ENCODE measurements at regions not wholly inside any gene's neighbourhood (a gene's known extent, or its start where the extent isn't known, plus 50 kb on each side); places are given as distances from the start of the nearest gene placed in this dataset.

GRCh38 chr3:106245400-106245799 lies 376.6 kb upstream of the CBLB start:
- TF ChIP-seq CTCF (IDR thresholded peaks at IDR 0.05): no peak
- Histone ChIP-seq H3K9me3 (no peaks in the 10 kb centered on the region), H3K27ac (no peak overlapping the region), H3K36me3 (ENCODE audit: insufficient read depth in 1 of 2, low read depth in 1 of 2) (no peaks in the 10 kb centered on the region), H3K4me1 (no peaks in the 10 kb centered on the region), H3K27me3 (ENCODE audit: insufficient read depth in 3 of 3, low read length in 2 of 3) (no peaks in the 10 kb centered on the region), H3K4me3 (no peak overlapping the region)
- DNase-seq: no peak
- intact Hi-C loops (cut with DNase I): no loop called here
- no peak for ATAC-seq

DNA sequence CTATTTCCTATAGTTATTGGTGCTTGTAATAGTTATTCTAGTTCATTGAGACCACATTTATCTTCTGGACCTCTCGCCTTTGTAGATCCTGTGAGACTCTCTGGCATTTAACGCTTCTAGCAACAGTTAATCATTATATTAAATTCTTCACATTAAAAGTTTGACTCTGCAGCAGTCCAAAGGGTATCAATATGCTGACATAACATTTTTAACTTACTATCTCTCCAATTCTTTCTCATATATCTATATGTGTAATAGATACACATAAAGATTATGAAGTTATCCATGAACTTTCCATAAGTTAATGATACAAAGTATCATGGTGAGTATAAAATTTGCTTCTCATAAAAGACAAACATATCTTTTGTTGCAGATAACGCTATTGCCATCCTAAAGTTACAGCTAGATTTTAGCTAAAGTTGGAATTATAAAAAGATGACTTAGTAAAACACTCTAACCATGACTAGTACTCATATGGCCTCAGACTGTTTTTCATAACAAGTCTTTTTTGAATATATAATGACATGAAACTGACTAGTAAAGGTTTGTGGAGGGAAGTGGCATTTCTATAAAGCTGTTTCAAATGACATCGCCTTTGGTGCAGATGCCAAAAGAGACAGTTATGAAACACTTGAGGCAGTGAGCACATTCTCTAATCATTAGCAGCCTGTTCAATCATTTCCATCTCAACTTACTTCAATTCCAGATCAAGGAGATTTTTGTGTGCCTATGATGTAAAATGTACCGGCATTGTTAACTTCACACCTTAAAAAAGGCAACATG lies 379.3 kb upstream of the CBLB start:
- Histone ChIP-seq H3K27me3 (ENCODE audit: insufficient read depth in 3 of 3, low read length in 2 of 3) (no peaks in the 10 kb centered on the region), H3K4me1 (no peaks in the 10 kb centered on the region), H3K9me3 (no peaks in the 10 kb centered on the region), H3K27ac (no peak overlapping the region), H3K36me3 (ENCODE audit: insufficient read depth in 1 of 2, low read depth in 1 of 2) (no peaks in the 10 kb centered on the region), H3K4me3 (no peak overlapping the region)
- DNase-seq (no peak), ATAC-seq (no peak)
- WGBS, 3 donors: 85 to 93% (median 92%) methylated on average over 5 of the region's 5 CpGs
- intact Hi-C loops (cut with DNase I): no loop called here
- no peak for TF ChIP-seq CTCF (IDR thresholded peaks at IDR 0.05)

- H3K27me3 ChIP-seq (ENCODE audit: insufficient read depth in 3 of 3, low read length in 2 of 3): no peaks in the 10 kb centered on the region
- no peak for TF ChIP-seq CTCF (IDR thresholded peaks at IDR 0.05)
- H3K27ac ChIP-seq: no peak overlapping the region
- H3K36me3 ChIP-seq (ENCODE audit: insufficient read depth in 1 of 2, low read depth in 1 of 2): no peaks in the 10 kb centered on the region
- H3K4me1 ChIP-seq: no peaks in the 10 kb centered on the region
- DNase-seq (no peak), ATAC-seq (no peak)
- WGBS, 3 donors: 90 to 98% (median 95%) methylated on average over 2 of the region's 2 CpGs
- intact Hi-C loops (cut with DNase I): no loop called here
- H3K9me3 ChIP-seq: no peaks in the 10 kb centered on the region
- H3K4me3 ChIP-seq: no peak overlapping the region
Measured at GRCh38 chr3:106249159-106249558, 380.3 kb upstream of the CBLB start.

GRCh38 chr3:106249981-106250380 lies 381.2 kb upstream of the CBLB start:
- no peak overlapping the region for H3K4me3 ChIP-seq
- TF ChIP-seq CTCF (IDR thresholded peaks at IDR 0.05): no peak
- no peaks in the 10 kb centered on the region for H3K9me3 ChIP-seq
- no peaks in the 10 kb centered on the region for H3K27me3 ChIP-seq (ENCODE audit: insufficient read depth in 3 of 3, low read length in 2 of 3)
- no peaks in the 10 kb centered on the region for H3K36me3 ChIP-seq (ENCODE audit: insufficient read depth in 1 of 2, low read depth in 1 of 2)
- no peak for ATAC-seq
- intact Hi-C loops (cut with DNase I): no loop called here
- no peak overlapping the region for H3K27ac ChIP-seq
- no peak for DNase-seq
- no peaks in the 10 kb centered on the region for H3K4me1 ChIP-seq
